Astrocyte of the spinal cord (primary cell): ENCODE measurements at regions not wholly inside any gene's neighbourhood (a gene's known extent, or its start where the extent isn't known, plus 50 kb on each side); places are given as distances from the start of the nearest gene placed in this dataset.
A peak's percentile ranks its signal among the peaks of the same experiment; 100 is the strongest.

ENCODE experiments used
- DNase-seq: peaks from one replicate; pipeline ENCODE4 v3.0.0; 2011; ENCODE audit warnings: low read depth, low spot score
- H3K4me3 ChIP-seq: 2 replicates; pipeline ENCODE4 v1.5.1; 2011; ENCODE audit warnings: low read depth, mild to moderate bottlenecking, low read length, moderate library complexity
- CTCF ChIP-seq: IDR thresholded peaks from 2 replicates; pipeline ENCODE4 v1.5.1; 2012; ENCODE audit warnings: low read depth, mild to moderate bottlenecking, low read length, inconsistent platforms
- in situ Hi-C: cut with HindIII; loops from 2 replicates; pipeline ENCODE4 v1.10.0; 2017; ENCODE audit warnings: low sequenced_read_pairs

GRCh38 chr15:98431171-98431570 lies 217.2 kb upstream of the IGF1R start:
- in situ Hi-C loops: no loop called here
- TF ChIP-seq CTCF: no peak
- DNase-seq: no peak
- no peak overlapping the region for H3K4me3 ChIP-seq

- in situ Hi-C loops: no loop called here
- H3K4me3 ChIP-seq: no peak overlapping the region
- TF ChIP-seq CTCF: no peak
- peak; percentile 1 for DNase-seq
These were observed 215.0 kb upstream of the IGF1R start for GRCh38 chr15:98433346-98433745.

- DNase-seq: no peak
- H3K4me3 ChIP-seq: no peak overlapping the region
- TF ChIP-seq CTCF: no peak
- in situ Hi-C loops: no loop called here
These were observed 214.5 kb upstream of the IGF1R start for GRCh38 chr15:98433856-98434255.

GRCh38 chr15:98437752-98438151 lies 210.6 kb upstream of the IGF1R start:
- no peak for TF ChIP-seq CTCF
- H3K4me3 ChIP-seq: no peak overlapping the region
- no peak for DNase-seq
- in situ Hi-C loops: no loop called here

GRCh38 chr15:98438326-98438725 lies 210.0 kb upstream of the IGF1R start:
- no peak for DNase-seq
- in situ Hi-C loops: no loop called here
- H3K4me3 ChIP-seq: no peak overlapping the region
- no peak for TF ChIP-seq CTCF

GRCh38 chr15:98438907-98439306 lies 209.4 kb upstream of the IGF1R start:
- no peak for TF ChIP-seq CTCF
- H3K4me3 ChIP-seq: no peak overlapping the region
- no peak for DNase-seq
- in situ Hi-C loops: no loop called here

- no peak for DNase-seq
These were observed 208.8 kb upstream of the IGF1R start for GRCh38 chr15:98439523-98439942.

More at GRCh38 chr15:98439523-98439942, 208.8 kb upstream of the IGF1R start:
- in situ Hi-C loops: no loop called here
- TF ChIP-seq CTCF: no peak
- no peak overlapping the region for H3K4me3 ChIP-seq
